ENCODE measurements at regions not wholly inside any gene's neighbourhood (a gene's known extent, or its start where the extent isn't known, plus 50 kb on each side); places are given as distances from the start of the nearest gene placed in this dataset.

GRCh38 chr1:61531716-61532115 lies 193.2 kb downstream of the TM2D1 start:
- TF ChIP-seq CTCF (conservative IDR thresholded peaks at IDR 0.05; ENCODE audit: low read depth, low read length) (no peak), ELK1 (IDR thresholded peaks at IDR 0.05; ENCODE audit: borderline replicate concordance, low read depth, low read length) (no peak), MXI1 (IDR thresholded peaks at IDR 0.05; ENCODE audit: borderline replicate concordance, low read depth, low read length) (no peak), SMC3 (IDR thresholded peaks at IDR 0.05; ENCODE audit: low read depth, low read length) (no peak), CEBPB (IDR thresholded peaks at IDR 0.05; ENCODE audit: low read depth, low read length) (no peak), RFX5 (IDR thresholded peaks at IDR 0.05; ENCODE audit: low read depth, low read length) (no peak), CHD1 (IDR thresholded peaks at IDR 0.05; ENCODE audit: low read depth, low read length) (no peak), RCOR1 (IDR thresholded peaks at IDR 0.05; ENCODE audit: insufficient replicate concordance, low read length) (no peak), FOS (IDR thresholded peaks at IDR 0.05; ENCODE audit: low read depth, low read length) (no peak), NFE2L2 (IDR thresholded peaks at IDR 0.05; ENCODE audit: low read depth, low read length) (no peak), RAD21 (IDR thresholded peaks at IDR 0.05; ENCODE audit: low read length) (no peak), BHLHE40 (IDR thresholded peaks at IDR 0.05; ENCODE audit: low read depth, low read length) (no peak), MAZ (IDR thresholded peaks at IDR 0.05; ENCODE audit: borderline replicate concordance, low read depth, low read length) (no peak), MAFK (IDR thresholded peaks at IDR 0.05; ENCODE audit: low read depth, low read length) (no peak), USF2 (IDR thresholded peaks at IDR 0.05; ENCODE audit: low read depth, low read length) (no peak), POLR2A (IDR thresholded peaks at IDR 0.05; ENCODE audit: low read depth, low read length) (no peak)
- no peaks in the 10 kb centered on the region for H3K4me1 ChIP-seq (ENCODE audit: control insufficient read depth, insufficient read depth, low read length)
- H3K18ac ChIP-seq (ENCODE audit: low read depth, low read length) = no peak overlapping the region
- H3K9me1 ChIP-seq (ENCODE audit: insufficient read depth, low read length) = no peaks in the 10 kb centered on the region
- no peak overlapping the region for H3K4me2 ChIP-seq (ENCODE audit: low read depth, low read length)
- H3K79me1 ChIP-seq (ENCODE audit: low read depth in 1 of 2, low read length in 2 of 2) = no peaks in the 10 kb centered on the region
- POLR2A ChIA-PET (ENCODE audit: unreplicated experiment) = no interaction called here
- no peaks in the 10 kb centered on the region for H3K9me3 ChIP-seq (ENCODE audit: control insufficient read depth, insufficient read depth, low read length)
- H4K20me1 ChIP-seq (ENCODE audit: insufficient read depth, low read length) = no peaks in the 10 kb centered on the region
- H4K91ac ChIP-seq (ENCODE audit: insufficient read depth, low read depth, low read length) = no peak overlapping the region
- no peak overlapping the region for H3K9ac ChIP-seq (ENCODE audit: low read depth, low read length)
- no peak overlapping the region for H2AK9ac ChIP-seq (replicated peaks; ENCODE audit: low read depth, low read length, poor library complexity)
- no peak overlapping the region for H3K14ac ChIP-seq (replicated peaks; ENCODE audit: low read depth, low read length)
- no peak overlapping the region for H3K23ac ChIP-seq (ENCODE audit: low read depth, low read length)
- H2BK15ac ChIP-seq (ENCODE audit: low read depth, low read length) = no peak overlapping the region
- H2BK120ac ChIP-seq (ENCODE audit: low read depth, low read length) = no peak overlapping the region
- no peak overlapping the region for H2AFZ ChIP-seq (replicated peaks; ENCODE audit: low read length, poor library complexity)
- BruUV-seq (replicated peaks) = no TSS peak
- no peak overlapping the region for H4K8ac ChIP-seq (ENCODE audit: low read depth in 2 of 2, low read length in 2 of 2)
- no peak overlapping the region for H2AK5ac ChIP-seq (ENCODE audit: low read depth, low read length)
- no peak overlapping the region for H2BK5ac ChIP-seq (ENCODE audit: low read depth, low read length, poor library complexity, severe bottlenecking)
- H3K4ac ChIP-seq (ENCODE audit: low read depth, low read length) = no peak overlapping the region
- dilution Hi-C loops (cut with HindIII; ENCODE audit: low sequenced_read_pairs, unreplicated experiment) (no loop called here), intact Hi-C loops (cut with micrococcal nuclease) (no loop called here), in situ Hi-C loops (cut with MboI; ENCODE audit: low sequenced_read_pairs) (no loop called here)
- H3K36me3 ChIP-seq (ENCODE audit: control insufficient read depth, insufficient read depth, low read length) = no peaks in the 10 kb centered on the region
- CTCF ChIA-PET = no interaction called here
- H3K27me3 ChIP-seq (ENCODE audit: control insufficient read depth, insufficient read depth, low read length) = no peaks in the 10 kb centered on the region
- DNase-seq (no peak), ATAC-seq (ENCODE audit: low read depth) (no peak)
- H2BK20ac ChIP-seq (ENCODE audit: low read depth, low read length) = no peak overlapping the region
- no peak overlapping the region for H3K56ac ChIP-seq (ENCODE audit: extremely low read depth, insufficient read depth, low read length)
- H3K27ac ChIP-seq (ENCODE audit: insufficient read depth, low read length) = no peak overlapping the region
- 80% methylated on average over 1 of the region's 2 CpGs; no CpG with 5 or more reads in 1 of the 2 experiments for WGBS, 2 experiments (ENCODE audit: extremely low coverage in 2 of 2, insufficient read length in 1 of 2)
- H3K4me3 ChIP-seq (ENCODE audit: insufficient read depth, low read depth, low read length) = no peak overlapping the region
- H4K5ac ChIP-seq (ENCODE audit: low read depth, low read length) = no peak overlapping the region
